ENCODE measurements at regions not wholly inside any gene's neighbourhood (a gene's known extent, or its start where the extent isn't known, plus 50 kb on each side); places are given as distances from the start of the nearest gene placed in this dataset.
"Not testable (repeated sequence)": the region's sequence is repeated elsewhere in the genome, so short reads cannot be mapped to it uniquely, and the experiment has no call there.

GRCh38 chr7:4527988-4528636, 154.0 kb upstream of the FOXK1 start:
- intact Hi-C loops (cut with DNase I; ENCODE audit: low total_unique reads) = no loop called here
- in situ Hi-C loops (cut with MboI; ENCODE audit: low sequenced_read_pairs in 4 of 4) = no loop called here
- no peak for ATAC-seq

GRCh38 chr7:4531236-4531635, 150.9 kb upstream of the FOXK1 start:
- in situ Hi-C loops (cut with MboI; ENCODE audit: low sequenced_read_pairs in 4 of 4) = no loop called here

More at GRCh38 chr7:4527988-4528636, 154.0 kb upstream of the FOXK1 start:
- no peak for DNase-seq
- Histone ChIP-seq H3K4me1 (no peaks in the 10 kb centered on the region), H3K36me3 (no peaks in the 10 kb centered on the region), H3K27me3 (peaks cover 0 to under 1% (median 0%) of the 10 kb centered on the region in 3 donors), H3K27ac (no peak overlapping the region), H3K4me3 (no peak overlapping the region), H3K9me3 (no peaks in the 10 kb centered on the region)
- TF ChIP-seq POLR2A (IDR thresholded peaks at IDR 0.05) = no peak
- TF ChIP-seq, protein P1, sequence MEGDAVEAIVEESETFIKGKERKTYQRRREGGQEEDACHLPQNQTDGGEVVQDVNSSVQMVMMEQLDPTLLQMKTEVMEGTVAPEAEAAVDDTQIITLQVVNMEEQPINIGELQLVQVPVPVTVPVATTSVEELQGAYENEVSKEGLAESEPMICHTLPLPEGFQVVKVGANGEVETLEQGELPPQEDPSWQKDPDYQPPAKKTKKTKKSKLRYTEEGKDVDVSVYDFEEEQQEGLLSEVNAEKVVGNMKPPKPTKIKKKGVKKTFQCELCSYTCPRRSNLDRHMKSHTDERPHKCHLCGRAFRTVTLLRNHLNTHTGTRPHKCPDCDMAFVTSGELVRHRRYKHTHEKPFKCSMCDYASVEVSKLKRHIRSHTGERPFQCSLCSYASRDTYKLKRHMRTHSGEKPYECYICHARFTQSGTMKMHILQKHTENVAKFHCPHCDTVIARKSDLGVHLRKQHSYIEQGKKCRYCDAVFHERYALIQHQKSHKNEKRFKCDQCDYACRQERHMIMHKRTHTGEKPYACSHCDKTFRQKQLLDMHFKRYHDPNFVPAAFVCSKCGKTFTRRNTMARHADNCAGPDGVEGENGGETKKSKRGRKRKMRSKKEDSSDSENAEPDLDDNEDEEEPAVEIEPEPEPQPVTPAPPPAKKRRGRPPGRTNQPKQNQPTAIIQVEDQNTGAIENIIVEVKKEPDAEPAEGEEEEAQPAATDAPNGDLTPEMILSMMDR (IDR thresholded peaks at IDR 0.05 in 4 of 5, conservative IDR thresholded peaks at IDR 0.05 in 1 of 5) = no peak

DNA sequence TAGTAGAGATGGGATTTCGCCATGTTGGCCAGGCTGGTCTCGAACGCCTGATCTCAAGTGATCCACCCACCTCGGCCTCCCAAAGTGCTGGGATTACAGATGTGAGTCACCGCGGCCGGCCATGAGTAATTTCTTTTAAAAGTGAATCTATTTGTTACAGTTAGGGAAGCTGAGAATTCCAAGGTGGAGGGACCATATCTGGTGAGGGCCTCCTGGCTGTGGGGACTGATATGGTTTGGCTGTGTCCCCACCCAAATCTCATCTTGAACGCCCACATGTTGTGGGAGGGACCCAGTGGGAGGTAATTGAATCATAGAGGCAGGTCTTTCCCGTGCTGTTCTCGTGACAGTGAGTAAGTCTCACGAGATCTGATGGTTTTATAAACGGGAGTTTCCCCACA, 148.8 kb upstream of the FOXK1 start:
- H3K9me3 ChIP-seq; H3K4me3 ChIP-seq; DNase-seq; H3K27ac ChIP-seq; H3K36me3 ChIP-seq; in situ Hi-C loops (cut with MboI; ENCODE audit: low sequenced_read_pairs in 4 of 4); ATAC-seq; H3K4me1 ChIP-seq; intact Hi-C loops (cut with DNase I; ENCODE audit: low total_unique reads); H3K27me3 ChIP-seq: not testable (repeated sequence)

More at GRCh38 chr7:4531236-4531635, 150.9 kb upstream of the FOXK1 start:
- Histone ChIP-seq H3K9me3 (no peaks in the 10 kb centered on the region), H3K27me3 (peaks cover 0 to 2% (median 0%) of the 10 kb centered on the region in 3 donors), H3K36me3 (no peaks in the 10 kb centered on the region), H3K4me3 (no peak overlapping the region), H3K4me1 (no peaks in the 10 kb centered on the region), H3K27ac (no peak overlapping the region)
- ATAC-seq = no peak
- intact Hi-C loops (cut with DNase I; ENCODE audit: low total_unique reads) = no loop called here
- DNase-seq = no peak
- TF ChIP-seq POLR2A (IDR thresholded peaks at IDR 0.05) = no peak
- TF ChIP-seq, protein P1 (IDR thresholded peaks at IDR 0.05 in 4 of 5, conservative IDR thresholded peaks at IDR 0.05 in 1 of 5) = no peak

GRCh38 chr7:4549681-4550080, 132.4 kb upstream of the FOXK1 start:
- H3K9me3 ChIP-seq = no peaks in the 10 kb centered on the region
- H3K4me1 ChIP-seq = no peaks in the 10 kb centered on the region
- in situ Hi-C loops (cut with MboI; ENCODE audit: low sequenced_read_pairs in 4 of 4) = no loop called here
- DNase-seq (peak; percentile 10 to 21), ATAC-seq (no peak)
- H3K4me3 ChIP-seq = no peak overlapping the region
- no peaks in the 10 kb centered on the region for H3K27me3 ChIP-seq
- no peaks in the 10 kb centered on the region for H3K36me3 ChIP-seq
- no peak overlapping the region for H3K27ac ChIP-seq
- intact Hi-C loops (cut with DNase I; ENCODE audit: low total_unique reads) = no loop called here
- TF ChIP-seq POLR2A (IDR thresholded peaks at IDR 0.05) = no peak
- TF ChIP-seq, protein P1 (IDR thresholded peaks at IDR 0.05 in 4 of 5, conservative IDR thresholded peaks at IDR 0.05 in 1 of 5) = no peak

- DNase-seq (no peak), ATAC-seq (no peak)
- no peaks in the 10 kb centered on the region for H3K27me3 ChIP-seq
- no peak overlapping the region for H3K4me3 ChIP-seq
- H3K36me3 ChIP-seq = no peaks in the 10 kb centered on the region
- intact Hi-C loops (cut with DNase I; ENCODE audit: low total_unique reads) = no loop called here
- H3K9me3 ChIP-seq = no peaks in the 10 kb centered on the region
- no peak for TF ChIP-seq POLR2A (IDR thresholded peaks at IDR 0.05)
- TF ChIP-seq, protein P1 (IDR thresholded peaks at IDR 0.05 in 4 of 5, conservative IDR thresholded peaks at IDR 0.05 in 1 of 5) = no peak
- H3K27ac ChIP-seq = no peak overlapping the region
- H3K4me1 ChIP-seq = no peaks in the 10 kb centered on the region
- in situ Hi-C loops (cut with MboI; ENCODE audit: low sequenced_read_pairs in 4 of 4) = no loop called here
Measured at GRCh38 chr7:4550117-4550516, 132.0 kb upstream of the FOXK1 start.

Data from gastrocnemius medialis (tissue), 4 donors.